ENCODE measurements at regions not wholly inside any gene's neighbourhood (a gene's known extent, or its start where the extent isn't known, plus 50 kb on each side); places are given as distances from the start of the nearest gene placed in this dataset.

GRCh38 chr5:155068616-155069100 lies 55.1 kb downstream of the KIF4B start:
- no peak for DNase-seq

GRCh38 chr5:155069961-155070360 lies 56.4 kb downstream of the KIF4B start:
- DNase-seq = no peak

GRCh38 chr5:155070781-155071180 lies 57.2 kb downstream of the KIF4B start:
- no peak for DNase-seq

GRCh38 chr5:155076379-155076778 lies 62.8 kb downstream of the KIF4B start:
- no peak for DNase-seq

- DNase-seq = no peak
Observed at GRCh38 chr5:155079698-155080097, 66.1 kb downstream of the KIF4B start.

GRCh38 chr5:155080721-155081120 lies 67.2 kb downstream of the KIF4B start:
- no peak for DNase-seq

- no peak for DNase-seq
Observed at GRCh38 chr5:155081618-155082017, 68.1 kb downstream of the KIF4B start.

GRCh38 chr5:155082401-155082800 lies 68.8 kb downstream of the KIF4B start:
- DNase-seq = no peak

GRCh38 chr5:155085282-155085989 lies 71.9 kb downstream of the KIF4B start:
- no peak for DNase-seq

GRCh38 chr5:155087036-155087435 lies 73.5 kb downstream of the KIF4B start:
- no peak for DNase-seq

GRCh38 chr5:155088811-155089210 lies 75.3 kb downstream of the KIF4B start:
- no peak for DNase-seq

GRCh38 chr5:155089643-155090042 lies 76.1 kb downstream of the KIF4B start:
- no peak for DNase-seq

- no peak for DNase-seq
Observed at GRCh38 chr5:155091063-155091648, 77.6 kb downstream of the KIF4B start.

- DNase-seq = no peak
Observed at GRCh38 chr5:155091768-155092717, 78.5 kb downstream of the KIF4B start.

GRCh38 chr5:155094455-155094854 lies 80.9 kb downstream of the KIF4B start:
- DNase-seq = no peak

- no peak for DNase-seq
Observed at GRCh38 chr5:155097995-155098394, 84.4 kb downstream of the KIF4B start.

GRCh38 chr5:155098433-155098832 lies 84.9 kb downstream of the KIF4B start:
- DNase-seq = no peak

GRCh38 chr5:155101697-155102096 lies 88.1 kb downstream of the KIF4B start:
- no peak for DNase-seq

- DNase-seq = no peak
Observed at GRCh38 chr5:155103146-155103545, 89.6 kb downstream of the KIF4B start.

GRCh38 chr5:155104441-155104840 lies 90.9 kb downstream of the KIF4B start:
- DNase-seq = no peak

- no peak for DNase-seq
Observed at GRCh38 chr5:155106221-155106620, 92.7 kb downstream of the KIF4B start.

- no peak for DNase-seq
Observed at GRCh38 chr5:155113888-155114287, 100.3 kb downstream of the KIF4B start.

- DNase-seq = no peak
Observed at GRCh38 chr5:155114655-155115054, 101.1 kb downstream of the KIF4B start.

Measured in CD4-positive, alpha-beta T cell treated with Interleukin-17A for 1 hour (primary cell).